Heart right ventricle (tissue), 16 donors: ENCODE measurements at regions not wholly inside any gene's neighbourhood (a gene's known extent, or its start where the extent isn't known, plus 50 kb on each side); places are given as distances from the start of the nearest gene placed in this dataset.

Source experiments
- ATAC-seq, 8 donors: fragments of 200-7000 bp; cut with Tn5 transposase; one replicate each; pipeline ENCODE4 v1.9.1; 2020; ENCODE audit warnings: mild to moderate bottlenecking in 8 of 8, moderate library complexity in 8 of 8, moderate number of reproducible peaks in 1 of 8
- DNase-seq, 2 donors: peaks; one replicate each; pipeline ENCODE4 v3.0.0-alpha.2; 2020
- H3K27ac ChIP-seq, 10 donors: fragments of 200-600 bp; sonication (generic) in 2 of 10; one replicate each; pipeline versions ENCODE4 v1.5.0 to v1.8.0; 2020 to 2022; ENCODE audit warnings: mild to moderate bottlenecking in 3 of 10
- H3K27me3 ChIP-seq, 7 donors: fragments of 200-600 bp; one replicate each; pipeline ENCODE4 v1.8.0; 2021 to 2022; ENCODE audit warnings: mild to moderate bottlenecking in 2 of 7
- H3K36me3 ChIP-seq, 9 donors: fragments of 200-600 bp; sonication (generic) in 1 of 9; one replicate each; pipeline versions ENCODE4 v1.5.0 to v1.8.0; 2020 to 2022; ENCODE audit warnings: mild to moderate bottlenecking in 2 of 9
- H3K4me1 ChIP-seq, 9 donors: fragments of 200-600 bp; sonication (generic) in 1 of 9; one replicate each; pipeline versions ENCODE4 v1.5.0 to v1.8.0; 2020 to 2022; ENCODE audit warnings: mild to moderate bottlenecking in 4 of 9
- H3K4me3 ChIP-seq, 10 donors: fragments of 200-600 bp; sonication (generic) in 2 of 10; one replicate each; pipeline versions ENCODE4 v1.5.0 to v1.8.0; 2020 to 2022; ENCODE audit warnings: mild to moderate bottlenecking in 7 of 10, moderate library complexity in 2 of 10
- H3K9me3 ChIP-seq, 11 donors: fragments of 200-600 bp in 10 of 11; sonication (generic) in 2 of 11; one replicate each; pipeline versions ENCODE4 v1.5.0 to v1.8.0; 2013 to 2022; ENCODE audit warnings: mild to moderate bottlenecking in 2 of 11, control low read depth in 1 of 11, moderate library complexity in 1 of 11
- WGBS, 2 donors: extraction: QIAGEN DNeasy Blood & Tissue Kit; methylation state at CpG; one replicate each; pipeline ENCODE4 v1.1.7; 2013; ENCODE audit warnings: inconsistent platforms in 1 of 2; 5-methylcytosine and 5-hydroxymethylcytosine counted together
- intact Hi-C, 10 donors: fragments of 100-400 bp; cut with DNase I; formaldehyde crosslinking; loops; one replicate each; pipeline versions ENCODE4 v1.11.1 to v1.14.2; 2022
- TF ChIP-seq, protein P1 (sequence below), 9 donors: fragments of 200-600 bp; sonication (generic) in 2 of 9; IDR thresholded peaks; one replicate each; pipeline versions ENCODE4 v1.5.0 to v1.8.0; 2021 to 2022; ENCODE audit warnings: antibody characterized with exemption in 9 of 9, mild to moderate bottlenecking in 5 of 9, moderate library complexity in 1 of 9
- donor health status: Arrhythmogenic right ventricular cardiomyopathy.
- donor health status: ischemic (EF 13 %, LVEDD 7.1; RV severe dilation, severe dysfunction).
- donor health status: healthy with polysubstance abuse.
- donor health status: DM: no; HTN: yes; CAD: no.
- donor health status: DM: no; HTN: no; CAD: no.
- donor health status: ischemic (EF 25% LVEDD 6.9; RV normal size, moderate dysfunction).
- donor health status: ischemic (EF 25% LVEDD 5.7; RV mildly dilated, moderate dysfunction).
- donor health status: healthy.
- donor health status: DM: yes; HTN: yes; CAD: no.
- donor health status: Ischemic cardiomyopathy.
- donor health status: ischemic (EF 35%, LVEDD 5.7; RV mildly dilated, moderate dysfunction).
- donor health status: nonischemic (EF 11% LVEDD 7.7; RV severe dilation, severe dysfunction).
- donor health status: DM: yes; HTN: yes; CAD: no.
- donor health status: PGD.
- donor health status: ischemic (EF 29% LVEDD 5.4; RV normal size, mild dysfunction).
- donor health status: nonischemic (EF 23%, LVEDD 6.1; RV moderate dilation, normal function).

DNA sequence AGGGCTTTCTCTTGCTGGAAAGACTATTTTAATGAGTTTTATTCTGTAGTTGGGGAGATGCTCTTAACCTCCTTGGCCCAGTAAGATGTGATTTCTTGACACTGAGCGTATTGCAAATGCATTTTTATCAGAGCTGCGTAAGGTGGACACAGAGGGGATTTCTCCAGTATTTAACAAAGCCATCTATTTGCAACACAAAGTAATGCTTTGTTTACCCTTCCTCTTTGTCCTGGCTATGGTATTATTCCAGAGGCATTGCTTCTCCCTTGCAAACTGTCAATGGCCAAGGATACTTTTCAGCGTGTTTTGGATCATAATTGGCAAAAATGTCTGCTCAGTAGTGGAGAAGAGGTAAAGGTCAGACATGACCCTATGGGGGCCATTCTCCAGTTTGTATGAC lies 90.8 kb upstream of the PIK3C3 start:
- ATAC-seq = no peak
- no peak for DNase-seq
- H3K27ac ChIP-seq = no peak overlapping the region
- H3K27me3 ChIP-seq = no peaks in the 10 kb centered on the region
- H3K4me1 ChIP-seq = no peaks in the 10 kb centered on the region
- H3K36me3 ChIP-seq = no peaks in the 10 kb centered on the region
- H3K4me3 ChIP-seq = no peak overlapping the region
- no peaks in the 10 kb centered on the region for H3K9me3 ChIP-seq
- intact Hi-C loops = no loop called here
- 87% methylated on average over 3 of the region's 3 CpGs for WGBS, 2 donors
- TF ChIP-seq, protein P1, sequence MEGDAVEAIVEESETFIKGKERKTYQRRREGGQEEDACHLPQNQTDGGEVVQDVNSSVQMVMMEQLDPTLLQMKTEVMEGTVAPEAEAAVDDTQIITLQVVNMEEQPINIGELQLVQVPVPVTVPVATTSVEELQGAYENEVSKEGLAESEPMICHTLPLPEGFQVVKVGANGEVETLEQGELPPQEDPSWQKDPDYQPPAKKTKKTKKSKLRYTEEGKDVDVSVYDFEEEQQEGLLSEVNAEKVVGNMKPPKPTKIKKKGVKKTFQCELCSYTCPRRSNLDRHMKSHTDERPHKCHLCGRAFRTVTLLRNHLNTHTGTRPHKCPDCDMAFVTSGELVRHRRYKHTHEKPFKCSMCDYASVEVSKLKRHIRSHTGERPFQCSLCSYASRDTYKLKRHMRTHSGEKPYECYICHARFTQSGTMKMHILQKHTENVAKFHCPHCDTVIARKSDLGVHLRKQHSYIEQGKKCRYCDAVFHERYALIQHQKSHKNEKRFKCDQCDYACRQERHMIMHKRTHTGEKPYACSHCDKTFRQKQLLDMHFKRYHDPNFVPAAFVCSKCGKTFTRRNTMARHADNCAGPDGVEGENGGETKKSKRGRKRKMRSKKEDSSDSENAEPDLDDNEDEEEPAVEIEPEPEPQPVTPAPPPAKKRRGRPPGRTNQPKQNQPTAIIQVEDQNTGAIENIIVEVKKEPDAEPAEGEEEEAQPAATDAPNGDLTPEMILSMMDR (IDR thresholded peaks at IDR 0.05) = no peak

DNA sequence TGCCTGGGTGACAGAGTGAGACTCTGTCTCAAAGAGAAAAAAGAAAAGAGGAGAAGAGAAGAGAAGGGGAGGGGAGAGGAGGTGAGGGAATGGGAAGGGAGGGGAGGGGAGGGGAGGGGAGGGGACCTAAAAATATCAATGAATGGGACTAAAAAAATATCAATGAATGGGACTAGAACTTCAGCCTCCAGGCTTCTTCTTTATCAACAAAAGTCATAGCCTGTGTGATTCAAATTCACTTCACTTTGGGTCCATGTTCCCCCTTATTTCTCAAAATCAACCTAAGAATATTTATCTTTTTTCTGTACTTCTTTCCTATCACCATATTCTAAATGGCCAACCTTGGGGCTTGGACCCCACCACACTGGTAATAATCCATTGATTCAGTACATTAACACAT lies 92.1 kb upstream of the PIK3C3 start:
- no peak overlapping the region for H3K27ac ChIP-seq
- DNase-seq (no peak), ATAC-seq (no peak)
- H3K4me1 ChIP-seq = no peaks in the 10 kb centered on the region
- H3K36me3 ChIP-seq = no peaks in the 10 kb centered on the region
- intact Hi-C loops = no loop called here
- TF ChIP-seq, protein P1 (IDR thresholded peaks at IDR 0.05) = no peak
- no peaks in the 10 kb centered on the region for H3K27me3 ChIP-seq
- H3K4me3 ChIP-seq = no peak overlapping the region
- no peaks in the 10 kb centered on the region for H3K9me3 ChIP-seq

DNA sequence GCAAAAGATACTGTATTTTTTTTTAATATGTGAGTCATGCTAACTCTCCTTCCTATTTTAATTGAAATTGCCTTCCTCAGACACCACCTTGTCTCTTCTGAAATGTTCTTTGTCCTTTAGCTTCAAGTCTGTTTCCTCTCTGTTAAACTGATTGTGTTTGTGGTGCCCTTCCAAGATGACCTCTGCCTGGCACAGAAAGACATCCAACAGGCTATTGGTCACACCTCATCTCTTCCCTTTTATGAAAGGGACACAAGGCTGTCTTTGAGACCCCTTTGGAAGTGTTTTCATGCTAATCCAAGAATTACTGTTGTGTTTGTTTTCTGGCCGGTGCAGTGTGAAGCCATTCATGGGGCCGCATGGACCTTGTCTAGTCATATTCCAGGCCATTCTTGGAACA lies 94.0 kb upstream of the PIK3C3 start:
- 79 to 91% methylated on average over 2 of the region's 2 CpGs for WGBS, 2 donors
- intact Hi-C loops = no loop called here
- no peak for ATAC-seq

DNA sequence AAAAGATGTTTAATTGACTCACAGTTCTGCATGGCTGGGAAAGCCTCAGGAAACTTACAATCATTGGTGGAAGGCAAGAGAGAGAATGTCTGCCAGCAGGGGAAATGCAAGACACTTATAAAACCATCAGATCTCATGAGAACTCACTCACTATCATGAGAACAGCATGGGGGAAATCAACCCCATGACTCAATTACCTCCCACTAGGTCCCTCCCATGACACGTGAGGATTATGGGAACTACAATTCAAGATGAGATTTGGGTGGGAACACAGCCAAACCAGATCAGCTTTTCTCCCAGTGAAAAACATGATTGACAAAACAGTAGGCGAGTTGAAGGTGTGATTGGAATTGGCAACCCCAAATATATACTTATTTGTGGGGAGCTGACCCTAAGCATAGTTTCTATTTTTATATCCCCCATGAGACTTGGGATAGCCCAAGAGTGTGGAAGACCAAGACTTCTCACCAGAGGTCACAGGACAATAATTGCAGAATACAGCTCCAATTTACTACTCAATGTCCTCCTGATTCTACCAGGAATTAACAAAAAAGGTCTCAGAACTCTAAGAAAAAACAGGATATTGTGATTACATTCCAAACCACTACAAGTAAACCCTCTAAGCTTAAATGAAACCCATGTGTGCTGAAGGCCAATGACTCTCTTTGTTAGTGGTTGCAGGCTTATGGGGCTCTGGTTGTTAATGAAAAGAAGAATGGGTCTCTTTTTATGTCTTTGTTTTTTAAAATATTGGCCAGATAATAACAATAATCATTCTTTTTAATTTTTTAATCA lies 96.1 kb upstream of the PIK3C3 start:
- intact Hi-C loops = no loop called here
- no peak for ATAC-seq
- H3K27me3 ChIP-seq = no peaks in the 10 kb centered on the region
- H3K4me3 ChIP-seq = no peak overlapping the region
- no peaks in the 10 kb centered on the region for H3K4me1 ChIP-seq
- H3K27ac ChIP-seq = no peak overlapping the region
- no peaks in the 10 kb centered on the region for H3K9me3 ChIP-seq
- WGBS, 2 donors = 52 to 58% methylated on average over 2 of the region's 2 CpGs
- TF ChIP-seq, protein P1 (IDR thresholded peaks at IDR 0.05) = no peak
- DNase-seq = no peak
- H3K36me3 ChIP-seq = no peaks in the 10 kb centered on the region

More for the DNA sequence above, 94.0 kb upstream of the PIK3C3 start:
- Histone ChIP-seq H3K4me1 (no peaks in the 10 kb centered on the region), H3K27ac (no peak overlapping the region), H3K9me3 (no peaks in the 10 kb centered on the region), H3K27me3 (no peaks in the 10 kb centered on the region), H3K4me3 (no peak overlapping the region), H3K36me3 (no peaks in the 10 kb centered on the region)
- no peak for DNase-seq
- TF ChIP-seq, protein P1 (IDR thresholded peaks at IDR 0.05) = no peak
